Loucy (cell line): ENCODE measurements at regions not wholly inside any gene's neighbourhood (a gene's known extent, or its start where the extent isn't known, plus 50 kb on each side); places are given as distances from the start of the nearest gene placed in this dataset.

Experiments used
- EZH2phosphoT487 ChIP-seq: fragments of 200-600 bp; IDR thresholded peaks from 2 replicates; pipeline ENCODE4 v1.6.1; 2018; ENCODE audit warnings: antibody characterized with exemption, mild to moderate bottlenecking, moderate library complexity, borderline replicate concordance
- TF ChIP-seq, protein P1 (sequence below): fragments of 200-600 bp; sonication (generic); conservative IDR thresholded peaks from 2 replicates; pipeline ENCODE4 v1.5.1; 2014; ENCODE audit warnings: mild to moderate bottlenecking, antibody characterized with exemption, low read length

DNA sequence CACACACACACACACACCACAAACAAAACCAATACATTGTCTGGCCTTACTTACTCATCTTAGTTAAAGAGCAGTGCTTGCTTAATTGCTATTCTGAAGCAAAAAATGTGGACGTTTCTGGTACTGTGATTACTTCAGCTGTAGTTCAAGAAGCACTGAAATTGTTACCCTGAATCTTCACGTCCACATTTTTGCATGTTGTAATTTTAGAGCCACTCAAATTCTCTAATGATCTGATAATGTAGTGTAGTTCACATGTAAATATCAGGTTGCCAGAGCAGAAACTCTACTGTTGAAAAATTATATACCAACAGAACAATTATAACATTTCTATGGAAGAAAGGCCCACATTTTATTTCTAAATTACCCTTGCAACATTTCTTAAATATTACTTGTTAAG, 1451.1 kb downstream of the GATA3 start:
- TF ChIP-seq, protein P1, sequence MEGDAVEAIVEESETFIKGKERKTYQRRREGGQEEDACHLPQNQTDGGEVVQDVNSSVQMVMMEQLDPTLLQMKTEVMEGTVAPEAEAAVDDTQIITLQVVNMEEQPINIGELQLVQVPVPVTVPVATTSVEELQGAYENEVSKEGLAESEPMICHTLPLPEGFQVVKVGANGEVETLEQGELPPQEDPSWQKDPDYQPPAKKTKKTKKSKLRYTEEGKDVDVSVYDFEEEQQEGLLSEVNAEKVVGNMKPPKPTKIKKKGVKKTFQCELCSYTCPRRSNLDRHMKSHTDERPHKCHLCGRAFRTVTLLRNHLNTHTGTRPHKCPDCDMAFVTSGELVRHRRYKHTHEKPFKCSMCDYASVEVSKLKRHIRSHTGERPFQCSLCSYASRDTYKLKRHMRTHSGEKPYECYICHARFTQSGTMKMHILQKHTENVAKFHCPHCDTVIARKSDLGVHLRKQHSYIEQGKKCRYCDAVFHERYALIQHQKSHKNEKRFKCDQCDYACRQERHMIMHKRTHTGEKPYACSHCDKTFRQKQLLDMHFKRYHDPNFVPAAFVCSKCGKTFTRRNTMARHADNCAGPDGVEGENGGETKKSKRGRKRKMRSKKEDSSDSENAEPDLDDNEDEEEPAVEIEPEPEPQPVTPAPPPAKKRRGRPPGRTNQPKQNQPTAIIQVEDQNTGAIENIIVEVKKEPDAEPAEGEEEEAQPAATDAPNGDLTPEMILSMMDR, result no peak
- TF ChIP-seq EZH2phosphoT487, result no peak
